HCEC 1CT (cell line): ENCODE measurements at regions not wholly inside any gene's neighbourhood (a gene's known extent, or its start where the extent isn't known, plus 50 kb on each side); places are given as distances from the start of the nearest gene placed in this dataset.

Source experiments
- DNase-seq: peaks from one replicate; pipeline ENCODE4 v3.0.0-alpha.2; 2017

DNA sequence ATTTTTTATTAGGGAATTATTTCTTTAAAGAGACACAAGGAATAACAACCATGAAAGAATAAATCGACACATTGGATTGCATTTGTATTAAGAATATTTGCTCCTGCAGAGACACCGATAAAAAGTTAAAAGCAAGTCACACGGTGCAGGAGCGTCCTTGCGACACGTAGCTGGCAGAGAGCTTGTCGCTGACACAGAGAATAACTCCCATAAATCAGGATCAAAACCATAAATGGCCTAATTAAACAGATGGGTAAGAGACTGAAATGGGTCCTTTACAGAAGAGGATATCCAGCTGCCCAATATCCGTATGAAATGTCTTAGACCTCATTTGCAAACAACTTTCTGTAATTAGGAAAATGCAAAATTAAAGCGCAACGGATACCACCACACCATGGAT, 126.1 kb upstream of the SNTG2 start:
- no peak for DNase-seq

DNA sequence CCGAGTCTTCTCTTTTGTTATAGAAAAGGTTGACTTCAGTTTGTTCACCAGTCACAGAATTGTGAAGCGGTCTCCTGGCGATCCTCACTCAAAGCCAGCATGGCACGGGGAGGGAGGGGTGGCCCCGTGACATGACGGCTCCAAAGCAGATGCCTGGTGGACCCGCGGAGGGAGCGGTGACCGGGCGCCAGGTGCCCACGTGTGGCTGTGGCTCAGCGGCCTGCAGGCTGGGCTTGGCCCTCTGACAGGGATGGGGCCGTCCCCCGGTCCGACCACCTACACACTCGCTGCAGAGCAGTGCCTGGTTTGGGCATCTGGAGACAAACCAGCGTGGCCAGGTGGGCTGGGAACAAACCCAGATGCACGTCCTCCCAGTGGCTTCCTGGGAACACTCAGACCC, 129.1 kb upstream of the SNTG2 start:
- no peak for DNase-seq

DNA sequence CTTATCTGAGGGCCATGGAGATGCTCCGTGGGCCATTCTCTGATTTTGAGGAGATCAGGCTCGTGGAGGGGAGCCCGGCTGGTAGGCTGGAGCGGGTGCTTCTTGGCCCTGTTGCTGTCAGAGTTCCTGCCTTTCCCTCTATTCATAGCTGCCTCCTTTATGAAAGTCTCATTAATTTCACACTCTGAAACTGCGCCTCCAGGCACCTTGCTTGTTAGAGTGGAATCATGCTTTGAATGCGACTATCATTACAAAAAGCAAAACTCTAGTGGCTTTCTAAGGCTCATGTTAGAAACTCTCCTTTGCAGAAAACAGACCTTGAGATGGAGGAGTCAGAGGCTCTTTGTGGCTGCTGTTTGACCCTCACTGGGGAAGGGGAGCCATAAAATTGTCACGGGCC, 131.0 kb upstream of the SNTG2 start:
- no peak for DNase-seq

DNA sequence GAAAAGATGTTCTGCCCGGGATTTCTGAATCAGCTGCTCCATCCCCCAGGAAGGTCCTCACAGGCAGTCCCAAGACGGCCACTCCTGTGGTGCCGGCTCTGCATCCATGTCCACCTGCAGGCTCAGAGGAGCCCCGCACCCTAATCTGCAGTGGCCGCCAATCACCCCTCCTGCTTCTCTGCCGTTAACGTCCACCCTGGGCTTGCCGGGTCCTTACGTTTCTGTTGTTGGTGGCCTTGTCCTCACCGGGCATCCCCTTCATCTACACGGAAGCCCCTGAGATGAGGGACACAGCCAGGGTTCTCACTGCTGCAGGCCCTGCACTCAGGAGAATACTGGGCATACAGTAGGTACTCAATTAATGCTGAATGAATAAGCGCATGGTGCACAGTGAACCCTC, 131.5 kb upstream of the SNTG2 start:
- no peak for DNase-seq

- no peak for DNase-seq
Observed at GRCh38 chr2:817336-818015, 133.2 kb upstream of the SNTG2 start.

DNA sequence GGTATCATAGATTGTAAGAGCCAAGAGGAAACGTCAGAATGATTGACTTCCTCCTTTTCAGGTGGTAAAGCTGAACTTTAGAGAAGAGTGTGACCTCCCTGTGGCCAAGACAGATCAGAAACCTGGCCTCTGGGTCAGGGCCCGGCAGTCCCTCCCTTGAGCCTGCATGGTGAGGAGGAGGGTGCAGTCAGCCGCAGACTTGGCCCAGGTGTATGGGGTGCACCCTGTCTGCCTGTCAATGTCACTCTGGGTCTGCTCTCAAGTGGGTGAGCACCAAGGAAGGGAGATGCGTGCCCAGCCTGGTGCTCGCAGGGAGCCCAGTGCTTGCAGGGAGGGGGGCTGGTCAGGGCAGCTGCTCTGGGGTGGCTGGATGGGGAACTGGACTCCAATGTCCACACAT, 134.4 kb upstream of the SNTG2 start:
- no peak for DNase-seq

- no peak for DNase-seq
Observed at GRCh38 chr2:810397-810796, 133.2 kb upstream of the TMEM18 start.

DNA sequence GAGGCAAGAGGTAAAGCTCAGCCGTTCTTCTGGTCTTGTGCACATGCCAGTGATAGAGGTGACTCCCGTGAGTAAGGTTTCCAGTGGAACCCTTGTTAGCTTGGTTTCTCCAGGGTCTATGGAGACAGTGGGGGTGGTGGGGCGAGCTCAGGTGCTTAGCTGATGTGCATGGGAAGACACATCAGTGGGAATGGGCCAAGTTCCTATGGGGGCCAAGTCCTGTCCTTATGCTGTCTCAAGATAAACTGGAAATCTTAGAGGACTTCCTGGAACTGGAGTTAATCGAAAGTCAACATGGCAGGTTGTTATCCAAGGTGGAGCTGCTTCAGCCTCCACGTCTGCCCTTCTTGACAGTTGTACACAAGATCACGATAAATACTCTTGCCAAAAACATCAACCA, 130.1 kb upstream of the TMEM18 start:
- DNase-seq, result no peak

DNA sequence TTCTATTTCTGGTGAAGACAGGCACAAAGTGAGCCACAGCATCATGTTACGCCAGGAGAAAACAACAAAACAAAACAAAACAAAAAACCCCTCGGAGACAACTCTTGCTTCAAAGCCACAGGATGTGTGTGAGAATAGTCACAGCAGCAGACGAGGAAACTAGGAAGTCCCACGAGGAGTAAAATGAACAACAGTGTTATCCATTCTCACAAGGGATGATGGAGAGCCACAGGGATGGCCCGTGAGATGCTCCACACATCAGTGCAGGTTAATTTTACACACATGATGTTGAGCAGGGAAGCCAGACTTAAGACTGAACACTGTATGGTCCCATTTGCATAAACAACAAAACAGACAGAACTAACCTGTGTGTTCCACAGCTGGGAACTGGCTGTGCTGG, 128.5 kb upstream of the TMEM18 start:
- no peak for DNase-seq

DNA sequence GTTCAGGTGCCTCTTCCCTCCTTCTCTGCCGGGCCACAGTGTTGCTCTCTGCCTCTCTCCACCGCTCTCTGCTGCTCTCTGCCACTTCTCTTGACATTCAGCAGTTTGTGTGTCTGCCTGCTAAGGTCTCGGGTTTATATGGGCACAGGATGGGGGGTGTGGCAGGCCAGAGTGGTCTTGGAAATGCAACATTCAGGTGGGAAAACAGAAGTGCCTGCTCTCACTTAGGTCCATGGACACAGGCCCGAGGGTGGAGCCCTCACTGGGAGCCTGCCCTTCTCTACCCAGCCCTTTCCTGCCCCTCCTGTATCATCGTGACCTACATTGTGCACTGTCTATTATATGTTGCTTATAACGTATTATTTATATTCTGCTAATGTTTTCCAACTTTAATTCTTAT, 120.8 kb upstream of the TMEM18 start:
- DNase-seq, result no peak

DNA sequence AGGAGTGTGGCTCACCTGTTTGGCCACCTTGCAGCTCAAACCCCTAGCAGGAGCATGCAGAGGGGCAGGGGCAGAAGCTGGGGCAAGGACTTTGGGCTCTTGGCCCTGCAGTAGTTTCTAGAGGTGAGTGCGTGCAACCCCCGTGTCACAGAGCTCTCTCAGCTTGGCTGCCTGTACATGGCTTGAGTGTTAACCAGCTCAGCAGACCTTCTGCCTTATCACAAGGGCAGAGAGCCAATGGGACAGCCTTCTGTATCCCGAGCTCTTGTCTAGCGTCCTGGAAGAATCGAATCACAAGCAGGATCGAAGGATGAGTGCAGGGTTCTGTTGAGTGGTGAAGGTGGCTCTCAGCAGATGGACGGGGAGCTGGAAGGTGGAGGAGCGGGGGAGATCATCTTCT, 120.3 kb upstream of the TMEM18 start:
- DNase-seq, result no peak

DNA sequence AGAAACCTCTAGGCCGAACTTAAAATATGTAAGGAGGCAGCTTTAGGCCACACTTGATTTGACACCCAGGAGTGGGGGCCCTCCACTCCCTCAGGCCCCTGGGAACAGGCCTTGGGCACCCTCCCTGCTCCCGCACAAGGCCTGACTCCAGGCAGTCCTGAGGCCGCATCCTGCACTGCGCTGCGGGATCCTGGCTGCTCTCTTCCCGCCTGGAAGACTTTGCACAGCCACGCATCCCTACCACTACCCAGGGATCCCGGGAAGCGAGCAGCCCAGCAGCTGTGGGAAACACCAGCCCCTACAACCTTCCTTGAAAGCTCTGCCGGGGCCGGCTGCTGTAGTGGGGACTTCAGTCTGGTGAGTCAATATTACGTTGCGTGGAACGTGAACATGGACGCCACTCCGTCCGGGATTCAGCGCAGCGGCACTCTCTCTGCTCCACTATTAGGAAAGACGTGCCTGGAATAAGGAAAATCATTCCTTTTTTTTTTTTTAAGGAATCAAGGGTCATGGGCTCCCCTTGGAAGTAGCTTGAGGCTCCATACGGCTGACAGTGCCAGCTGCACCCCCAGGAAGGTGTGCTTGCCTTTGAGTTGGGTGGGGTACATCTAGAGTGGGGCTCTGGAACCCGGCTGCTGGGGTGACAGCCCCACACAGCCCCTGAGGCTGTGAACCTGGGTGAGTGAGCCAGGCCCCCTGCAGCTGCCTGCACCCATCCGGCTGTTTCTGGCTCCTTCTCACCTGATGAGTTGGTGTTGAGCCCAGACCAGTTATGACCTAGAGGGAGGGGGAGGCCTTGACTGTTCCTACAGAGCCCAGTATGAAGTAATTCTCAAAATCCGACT, 119.2 kb upstream of the TMEM18 start:
- no peak for DNase-seq

DNA sequence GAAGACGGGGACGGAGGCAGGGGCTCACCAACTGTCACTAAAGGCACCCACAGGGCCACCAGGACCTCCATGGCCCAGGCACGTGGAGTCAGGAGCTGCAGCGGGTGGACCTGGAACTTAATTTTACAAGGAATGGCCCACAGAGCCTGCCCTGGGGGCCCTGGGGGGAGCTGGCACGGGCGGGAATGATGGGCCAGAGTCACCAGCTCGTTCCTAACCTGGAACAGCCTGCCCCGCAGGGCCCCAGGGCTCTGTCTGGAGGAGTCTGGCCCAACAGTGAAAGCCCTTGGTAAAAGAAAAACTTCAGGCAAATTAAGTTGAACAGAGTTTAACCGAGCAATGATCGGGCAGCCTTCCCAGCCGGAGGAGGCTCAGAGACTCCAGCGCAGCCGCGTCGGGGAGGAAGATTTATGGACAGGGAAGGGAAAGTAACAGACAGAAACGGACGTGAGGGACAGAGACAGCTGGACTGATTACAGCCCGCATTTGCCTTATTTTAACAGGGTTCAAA, 118.4 kb upstream of the TMEM18 start:
- DNase-seq, result no peak

- DNase-seq, result no peak
Observed at GRCh38 chr2:794554-795241, 117.5 kb upstream of the TMEM18 start.

GRCh38 chr2:793236-793635, 116.0 kb upstream of the TMEM18 start:
- DNase-seq, result no peak

GRCh38 chr2:792687-793086, 115.5 kb upstream of the TMEM18 start:
- DNase-seq, result no peak

GRCh38 chr2:790634-791245, 113.5 kb upstream of the TMEM18 start:
- no peak for DNase-seq

DNA sequence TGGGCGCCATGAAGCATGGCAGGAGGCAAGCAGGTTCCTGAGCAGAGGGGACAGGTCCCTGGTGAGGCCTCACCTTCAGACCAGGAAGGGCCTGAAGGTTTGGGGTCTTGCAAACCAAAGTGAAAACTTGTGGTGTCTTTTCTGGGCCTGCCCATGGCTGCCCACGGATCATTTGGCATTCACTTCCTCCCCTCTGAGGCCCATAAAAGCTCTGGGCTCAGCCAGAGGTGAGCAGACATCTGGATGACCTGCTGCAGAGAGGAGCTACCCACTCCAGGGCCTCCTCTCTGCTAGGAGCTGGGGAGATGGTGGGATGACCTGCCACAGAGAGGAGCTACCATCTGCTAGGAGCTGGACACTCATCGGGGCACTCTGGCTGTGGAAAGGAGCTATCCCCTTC, 112.9 kb upstream of the TMEM18 start:
- DNase-seq, result no peak

DNA sequence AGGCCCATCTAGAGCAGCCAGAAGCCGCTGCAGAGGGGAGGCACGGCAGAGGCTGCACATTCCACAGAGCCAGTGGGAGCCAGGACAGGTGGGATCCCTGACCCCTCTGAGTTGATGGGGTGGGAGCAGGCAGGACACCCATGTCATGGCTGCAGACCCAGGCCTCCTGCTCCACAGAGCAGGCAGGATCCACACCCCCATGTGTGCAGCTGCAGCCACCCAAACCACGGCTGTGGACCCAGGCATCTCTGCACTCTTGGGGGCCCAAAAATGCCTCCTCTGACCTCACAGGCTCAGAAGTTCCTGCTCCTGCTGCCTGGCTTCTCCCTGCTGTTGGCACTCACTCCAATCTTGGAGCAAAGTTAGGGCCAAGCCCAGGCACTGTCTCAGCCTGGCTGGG, 112.3 kb upstream of the TMEM18 start:
- no peak for DNase-seq

DNA sequence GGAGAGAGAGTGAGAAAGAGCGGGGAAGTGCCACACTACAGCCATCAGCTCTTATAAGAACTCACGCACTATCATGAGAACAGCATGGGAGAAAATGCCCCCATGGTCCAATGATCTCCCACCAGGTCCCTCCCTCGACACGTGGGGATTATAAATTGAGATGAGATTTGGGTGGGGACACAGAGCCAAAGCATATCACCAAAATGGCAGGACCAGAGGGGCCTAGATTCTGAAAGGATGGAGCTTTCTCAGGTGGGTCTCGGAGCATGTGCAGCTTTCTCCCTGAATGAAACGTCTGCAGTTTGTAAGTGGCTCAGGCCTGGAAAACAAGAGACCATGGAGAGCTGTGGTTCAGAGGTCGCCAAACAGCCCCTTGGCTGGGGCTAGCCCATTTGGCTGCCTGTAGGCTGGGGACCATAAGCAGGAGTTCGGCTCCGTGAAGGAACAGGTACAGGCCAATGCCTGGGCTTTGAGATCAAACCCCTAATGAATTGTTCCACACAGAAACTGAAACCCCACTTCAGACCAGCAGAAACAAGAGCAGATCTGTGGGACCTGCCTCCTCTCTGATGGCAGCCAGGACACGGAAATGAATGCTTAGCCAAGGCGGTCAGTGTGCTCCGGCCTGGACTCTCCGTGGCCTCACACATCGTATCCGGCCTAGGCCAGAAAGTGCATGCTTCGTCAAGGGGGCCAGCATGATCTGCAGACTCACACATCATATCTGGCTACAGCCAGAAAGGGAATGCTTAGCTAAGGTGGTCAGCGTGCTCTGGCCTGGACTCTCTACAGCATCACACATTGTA, 111.2 kb upstream of the TMEM18 start:
- DNase-seq, result no peak

GRCh38 chr2:784753-785152, 107.5 kb upstream of the TMEM18 start:
- no peak for DNase-seq

DNA sequence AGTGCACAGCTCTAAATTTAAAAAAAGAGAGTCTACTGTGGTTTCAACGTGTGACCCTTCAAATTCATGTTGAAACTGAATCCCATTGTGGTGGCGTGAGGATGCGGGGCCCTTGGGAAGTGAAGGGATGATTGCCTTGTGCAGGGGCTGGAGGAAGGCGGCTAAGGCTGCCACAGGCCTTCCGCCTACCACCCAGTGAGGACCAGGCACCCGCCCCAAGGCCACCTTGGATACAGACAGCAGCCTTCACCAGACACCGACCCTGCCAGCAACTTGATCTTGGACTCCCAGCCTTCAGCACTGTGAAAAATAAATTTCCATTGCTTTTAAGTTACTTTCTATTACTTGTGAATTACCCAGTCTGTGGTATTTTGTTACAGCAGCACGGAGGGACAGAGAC, 103.4 kb upstream of the TMEM18 start:
- DNase-seq, result no peak

GRCh38 chr2:780002-780401, 102.8 kb upstream of the TMEM18 start:
- DNase-seq, result no peak
